HG02852 (cell line): ENCODE measurements at regions not wholly inside any gene's neighbourhood (a gene's known extent, or its start where the extent isn't known, plus 50 kb on each side); places are given as distances from the start of the nearest gene placed in this dataset.

Experiments used
- ATAC-seq: cut with Tn5 transposase; IDR thresholded peaks from one replicate; pipeline ENCODE4 v1.9.1; 2021; ENCODE audit warnings: mild to moderate bottlenecking, moderate library complexity; ENCODE audit not compliant: unreplicated experiment

- ATAC-seq, result no peak
Observed at GRCh38 chr20:57043669-57044268, 222.7 kb downstream of the BMP7 start.

GRCh38 chr20:57047281-57048026, 219.0 kb downstream of the BMP7 start:
- ATAC-seq, result no peak

- no peak for ATAC-seq
Observed at GRCh38 chr20:57048027-57048869, 218.2 kb downstream of the BMP7 start.

GRCh38 chr20:57049296-57049695, 217.1 kb downstream of the BMP7 start:
- no peak for ATAC-seq

GRCh38 chr20:57051096-57051495, 215.3 kb downstream of the BMP7 start:
- ATAC-seq, result no peak

- no peak for ATAC-seq
Observed at GRCh38 chr20:57053067-57053466, 213.4 kb downstream of the BMP7 start.

- ATAC-seq, result no peak
Observed at GRCh38 chr20:57053793-57054552, 212.5 kb downstream of the BMP7 start.

GRCh38 chr20:57055345-57055744, 211.1 kb downstream of the BMP7 start:
- ATAC-seq, result no peak

GRCh38 chr20:57056651-57057050, 209.8 kb downstream of the BMP7 start:
- ATAC-seq, result no peak

- no peak for ATAC-seq
Observed at GRCh38 chr20:57059055-57059596, 207.3 kb downstream of the BMP7 start.

GRCh38 chr20:57060407-57061050, 205.9 kb downstream of the BMP7 start:
- ATAC-seq, result no peak

GRCh38 chr20:57061051-57061900, 205.2 kb downstream of the BMP7 start:
- no peak for ATAC-seq

GRCh38 chr20:57062241-57062640, 204.2 kb downstream of the BMP7 start:
- ATAC-seq, result no peak

- no peak for ATAC-seq
Observed at GRCh38 chr20:57062696-57063270, 203.7 kb downstream of the BMP7 start.

GRCh38 chr20:57064836-57065235, 201.6 kb downstream of the BMP7 start:
- no peak for ATAC-seq

- ATAC-seq, result no peak
Observed at GRCh38 chr20:57065646-57066045, 200.8 kb downstream of the BMP7 start.

GRCh38 chr20:57066126-57066900, 200.1 kb downstream of the BMP7 start:
- ATAC-seq, result no peak

GRCh38 chr20:57069442-57069841, 197.0 kb downstream of the BMP7 start:
- ATAC-seq, result no peak
